Testis (tissue), 2 donors: ENCODE measurements at regions not wholly inside any gene's neighbourhood (a gene's known extent, or its start where the extent isn't known, plus 50 kb on each side); places are given as distances from the start of the nearest gene placed in this dataset.

Experiments used
- DNase-seq: peaks from one replicate; pipeline ENCODE4 v3.0.0-alpha.2; 2019
- H3K27ac ChIP-seq, 2 donors: fragments of 200-600 bp; sonication (generic); one replicate each; pipeline ENCODE4 v1.5.1; 2019
- H3K27me3 ChIP-seq: fragments of 200-600 bp; sonication (generic); one replicate; pipeline ENCODE4 v1.5.1; 2019
- H3K36me3 ChIP-seq: fragments of 200-600 bp; sonication (generic); one replicate; pipeline ENCODE4 v1.5.1; 2017; ENCODE audit warnings: low read depth; ENCODE audit errors: missing control alignments
- H3K4me1 ChIP-seq: fragments of 200-600 bp; sonication (generic); one replicate; pipeline ENCODE4 v1.5.1; 2019
- H3K4me3 ChIP-seq, 2 donors: fragments of 200-600 bp; sonication (generic); one replicate each; pipeline ENCODE4 v1.5.1; 2017 to 2019
- H3K9me3 ChIP-seq: fragments of 200-600 bp; sonication (generic); one replicate; pipeline ENCODE4 v1.5.1; 2017
- CTCF ChIP-seq, 3 experiments: fragments of 450-650 bp in 2 of 3; fragments of 200-600 bp in 1 of 3; sonication (generic) in 1 of 3; IDR thresholded peaks; one replicate each; pipeline ENCODE4 v1.5.1; 2016 to 2019; ENCODE audit warnings: antibody characterized with exemption in 3 of 3, mild to moderate bottlenecking in 2 of 3, moderate library complexity in 1 of 3
- POLR2A ChIP-seq: fragments of 450-650 bp; IDR thresholded peaks from one replicate; pipeline ENCODE4 v1.6.1; 2017; ENCODE audit warnings: antibody characterized with exemption, mild to moderate bottlenecking, moderate library complexity
- WGBS, 2 donors: methylation state at CpG; one replicate each; pipeline ENCODE4 v1.1.5; 2018; 5-methylcytosine and 5-hydroxymethylcytosine counted together
- intact Hi-C: fragments of 100-400 bp; cut with DNase I; formaldehyde crosslinking; loops from one replicate; pipeline ENCODE4 v1.15.1; 2023; ENCODE audit warnings: low total_unique reads

DNA sequence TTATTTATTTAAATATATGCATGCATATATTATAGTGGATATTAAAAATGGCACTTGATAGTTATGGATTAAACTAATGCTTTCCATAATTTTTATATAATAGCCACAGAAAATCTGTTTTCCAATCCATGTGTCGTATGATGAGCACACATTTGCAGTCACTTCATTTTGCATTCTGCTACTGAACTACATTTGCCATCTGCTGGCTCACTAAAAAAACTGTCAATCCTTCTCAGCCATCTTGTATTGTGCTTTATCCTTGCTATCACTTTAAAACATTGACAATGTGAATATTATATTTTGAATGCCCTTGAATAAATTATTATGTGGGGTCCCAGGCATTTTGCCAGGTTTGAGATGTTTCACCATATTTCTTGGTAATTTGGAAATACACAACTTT, 586.6 kb downstream of the DNAH5 start:
- no peaks in the 10 kb centered on the region for H3K9me3 ChIP-seq
- H3K4me3 ChIP-seq, result no peak overlapping the region
- H3K27ac ChIP-seq, result no peak overlapping the region
- H3K36me3 ChIP-seq, result no peaks in the 10 kb centered on the region
- no peak for TF ChIP-seq POLR2A
- WGBS, 2 donors, result 27 to 51% methylated on average over 1 of the region's 1 CpG
- intact Hi-C loops, result no loop called here
- DNase-seq, result no peak
- no peaks in the 10 kb centered on the region for H3K27me3 ChIP-seq
- H3K4me1 ChIP-seq, result no peaks in the 10 kb centered on the region

- no peaks in the 10 kb centered on the region for H3K4me1 ChIP-seq
- no peaks in the 10 kb centered on the region for H3K9me3 ChIP-seq
- no peaks in the 10 kb centered on the region for H3K27me3 ChIP-seq
- H3K4me3 ChIP-seq, result no peak overlapping the region
- no peak overlapping the region for H3K27ac ChIP-seq
- H3K36me3 ChIP-seq, result no peaks in the 10 kb centered on the region
- DNase-seq, result no peak
- TF ChIP-seq CTCF (IDR thresholded peaks at IDR 0.05) (no peak), POLR2A (no peak)
- intact Hi-C loops, result no loop called here
- WGBS, 2 donors, result 95% methylated on average over 3 of the region's 3 CpGs
Observed at GRCh38 chr5:13356226-13356625, 588.3 kb downstream of the DNAH5 start.

- 85% methylated on average over 2 of the region's 2 CpGs for WGBS, 2 donors
- Histone ChIP-seq H3K4me1 (no peaks in the 10 kb centered on the region), H3K27me3 (no peaks in the 10 kb centered on the region), H3K4me3 (no peak overlapping the region), H3K27ac (no peak overlapping the region), H3K9me3 (no peaks in the 10 kb centered on the region), H3K36me3 (no peaks in the 10 kb centered on the region)
- DNase-seq, result no peak
- intact Hi-C loops, result no loop called here
- no peak for TF ChIP-seq CTCF (IDR thresholded peaks at IDR 0.05)
- no peak for TF ChIP-seq POLR2A
Observed at GRCh38 chr5:13354611-13355010, 589.9 kb downstream of the DNAH5 start.

- no peaks in the 10 kb centered on the region for H3K9me3 ChIP-seq
- intact Hi-C loops, result no loop called here
- H3K4me1 ChIP-seq, result no peaks in the 10 kb centered on the region
- WGBS, 2 donors, result 75 to 77% methylated on average over 2 of the region's 2 CpGs
- H3K27me3 ChIP-seq, result no peaks in the 10 kb centered on the region
- DNase-seq, result no peak
- H3K4me3 ChIP-seq, result no peak overlapping the region
- no peak overlapping the region for H3K27ac ChIP-seq
- TF ChIP-seq POLR2A (no peak), CTCF (IDR thresholded peaks at IDR 0.05) (no peak)
- H3K36me3 ChIP-seq, result no peaks in the 10 kb centered on the region
Observed at GRCh38 chr5:13350767-13351166, 593.7 kb downstream of the DNAH5 start.

- intact Hi-C loops, result no loop called here
- WGBS, 2 donors, result 89 to 94% methylated on average over 3 of the region's 3 CpGs
- H3K9me3 ChIP-seq, result no peaks in the 10 kb centered on the region
- H3K36me3 ChIP-seq, result no peaks in the 10 kb centered on the region
- DNase-seq, result no peak
- TF ChIP-seq CTCF (IDR thresholded peaks at IDR 0.05) (no peak), POLR2A (no peak)
- no peaks in the 10 kb centered on the region for H3K27me3 ChIP-seq
- no peaks in the 10 kb centered on the region for H3K4me1 ChIP-seq
- H3K4me3 ChIP-seq, result no peak overlapping the region
- H3K27ac ChIP-seq, result no peak overlapping the region
Observed at GRCh38 chr5:13348568-13348967, 595.9 kb downstream of the DNAH5 start.
